HG03575 (cell line): ENCODE measurements at regions not wholly inside any gene's neighbourhood (a gene's known extent, or its start where the extent isn't known, plus 50 kb on each side); places are given as distances from the start of the nearest gene placed in this dataset.
"Not testable (repeated sequence)": the region's sequence is repeated elsewhere in the genome, so short reads cannot be mapped to it uniquely, and the experiment has no call there.

Experiments used
- ATAC-seq: cut with Tn5 transposase; IDR thresholded peaks from one replicate; pipeline ENCODE4 v1.9.1; 2021; ENCODE audit not compliant: unreplicated experiment, insufficient number of reproducible peaks, low FRiP score; ENCODE audit errors: extremely low read depth

DNA sequence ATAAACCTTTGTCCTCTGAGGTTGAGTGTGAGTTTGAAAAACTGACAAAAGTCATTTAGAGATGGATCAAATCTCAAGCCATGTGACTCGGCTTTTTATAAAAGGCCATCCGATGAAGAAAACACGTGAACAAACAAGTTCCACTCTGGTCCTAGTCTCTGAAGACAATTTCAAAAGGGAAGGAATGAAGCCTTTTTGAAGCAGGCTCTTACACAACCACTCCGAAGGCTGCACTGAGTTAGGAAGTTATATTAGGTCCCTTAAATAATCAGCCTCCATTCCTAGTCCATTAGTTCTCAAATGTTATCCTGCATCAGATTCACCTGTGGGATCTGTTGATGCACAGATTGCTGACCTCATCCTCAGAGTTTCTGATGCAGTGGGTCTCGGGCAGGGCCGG lies 166.6 kb upstream of the HMHB1 start:
- ATAC-seq: no peak

GRCh38 chr5:143644727-143645126 lies 167.2 kb upstream of the HMHB1 start:
- ATAC-seq: no peak

GRCh38 chr5:143642791-143643190 lies 169.2 kb upstream of the HMHB1 start:
- no peak for ATAC-seq

DNA sequence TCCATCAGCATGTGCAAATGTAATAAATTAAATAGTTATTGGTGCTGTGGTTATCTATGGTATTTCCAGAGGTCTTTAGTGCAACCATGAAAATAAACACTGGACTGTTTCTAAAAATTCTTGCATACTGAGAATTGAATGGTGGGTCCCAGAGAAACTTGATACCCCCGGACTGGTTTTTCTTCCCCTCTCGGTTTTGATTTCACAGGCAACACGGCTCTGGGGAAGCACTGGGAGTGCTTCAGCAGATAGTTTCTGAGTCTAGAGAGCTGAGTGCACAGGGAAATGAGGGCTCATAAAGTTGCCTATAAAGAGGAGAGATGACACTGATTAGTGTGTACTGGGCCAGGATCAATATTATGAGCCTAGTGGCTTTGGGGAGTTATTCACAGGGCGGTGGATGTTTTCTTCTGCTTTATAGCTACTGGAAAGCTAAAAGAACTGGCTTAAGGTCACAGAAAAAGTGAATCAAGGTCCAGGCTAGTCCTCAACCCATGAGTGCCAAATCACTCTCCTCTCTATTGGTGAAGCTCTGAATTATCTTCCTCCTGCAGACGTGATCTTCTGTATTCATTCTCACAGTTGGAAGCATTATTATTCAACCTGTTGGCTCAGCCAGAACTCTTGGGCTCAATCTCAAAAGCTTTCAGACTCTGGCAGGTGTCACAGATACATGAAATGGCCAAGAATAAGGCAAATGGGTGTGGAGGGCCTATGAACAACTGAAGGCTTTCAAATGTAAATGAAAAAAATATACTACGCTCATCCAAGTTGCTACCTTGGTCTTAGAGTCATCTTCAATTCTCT lies 170.2 kb upstream of the HMHB1 start:
- no peak for ATAC-seq

- ATAC-seq: no peak
Observed at GRCh38 chr5:143638654-143639053, 173.3 kb upstream of the HMHB1 start.

GRCh38 chr5:143636931-143637528 lies 174.9 kb upstream of the HMHB1 start:
- ATAC-seq: no peak

DNA sequence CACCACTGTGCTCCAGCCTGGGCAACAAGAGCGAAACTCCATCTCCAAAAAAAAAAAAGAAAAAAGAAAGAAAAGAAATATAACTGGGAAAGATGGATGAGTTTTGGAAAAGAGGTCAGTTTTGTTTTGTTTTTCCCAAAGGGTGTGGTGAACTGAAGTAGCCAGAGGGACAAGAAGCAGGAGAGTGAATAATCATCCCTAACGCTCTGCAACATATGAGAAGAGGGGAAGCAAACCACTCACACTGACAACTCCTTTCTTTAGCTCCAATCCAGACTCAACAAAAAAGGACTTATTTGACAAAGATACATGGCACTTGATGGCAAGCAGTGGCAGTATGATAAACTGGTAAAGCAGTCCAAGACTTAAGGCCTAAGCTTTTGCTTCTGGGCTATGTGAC lies 176.1 kb upstream of the HMHB1 start:
- ATAC-seq: no peak

- no peak for ATAC-seq
Observed at GRCh38 chr5:143635146-143635752, 176.7 kb upstream of the HMHB1 start.

DNA sequence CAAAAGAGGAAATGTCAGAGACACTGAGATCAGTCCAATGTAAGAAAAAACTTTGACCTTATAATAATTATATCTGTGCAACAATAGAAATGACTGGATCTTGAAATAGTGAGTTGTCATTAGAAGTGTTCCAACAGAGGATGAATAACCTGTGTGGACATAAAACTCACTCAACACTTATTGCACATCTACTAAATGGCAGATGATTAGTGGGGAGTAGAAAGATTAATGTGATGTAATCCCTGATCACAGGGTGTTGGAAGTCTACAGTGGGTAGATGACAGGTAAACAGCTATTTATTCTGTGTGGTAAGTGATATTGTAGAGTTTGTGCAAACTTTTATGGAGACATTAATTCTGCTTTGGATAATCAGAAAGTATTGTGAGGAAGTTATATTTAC lies 177.3 kb upstream of the HMHB1 start:
- ATAC-seq: no peak

GRCh38 chr5:143629871-143630659 lies 181.9 kb upstream of the HMHB1 start:
- ATAC-seq: no peak

DNA sequence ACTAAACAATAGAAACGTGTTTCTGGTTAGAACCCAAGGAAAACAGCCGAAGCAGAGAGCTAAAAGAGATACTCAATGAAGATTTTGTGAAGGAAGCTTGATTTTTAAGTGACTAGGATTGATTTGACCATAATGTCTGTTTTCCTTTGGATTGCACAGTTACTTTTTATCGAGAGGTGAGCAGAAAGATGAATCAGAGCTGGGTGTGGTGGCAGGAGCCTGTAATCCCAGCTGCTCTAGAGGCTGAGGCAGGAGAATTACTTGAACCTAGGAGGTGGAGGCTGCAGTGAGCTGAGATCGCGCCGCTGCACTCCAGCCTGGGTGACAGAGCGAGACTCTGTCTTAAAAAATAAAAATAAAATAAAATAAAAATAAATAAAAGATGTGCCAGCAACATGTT lies 186.9 kb upstream of the HMHB1 start:
- not testable (repeated sequence) for ATAC-seq

DNA sequence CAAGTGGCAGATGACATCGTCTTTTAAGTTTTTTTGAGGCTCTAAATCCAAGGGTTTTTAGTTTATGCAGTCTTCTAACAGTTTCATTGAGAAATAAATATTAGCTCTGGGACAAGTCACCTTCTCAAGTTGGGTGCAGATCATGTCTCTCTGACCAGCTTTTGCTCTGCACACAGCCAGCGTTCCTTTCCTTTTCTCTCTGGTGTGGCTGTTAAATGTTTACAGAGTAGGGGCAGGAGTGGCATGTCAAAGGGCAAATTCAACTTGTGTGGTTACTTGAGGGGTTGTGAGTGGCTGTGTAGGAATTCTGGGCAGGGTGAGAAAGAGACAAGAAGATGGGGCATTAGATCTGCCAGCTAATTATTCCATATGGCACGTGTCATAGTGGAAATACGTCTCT lies 187.5 kb upstream of the HMHB1 start:
- ATAC-seq: no peak

DNA sequence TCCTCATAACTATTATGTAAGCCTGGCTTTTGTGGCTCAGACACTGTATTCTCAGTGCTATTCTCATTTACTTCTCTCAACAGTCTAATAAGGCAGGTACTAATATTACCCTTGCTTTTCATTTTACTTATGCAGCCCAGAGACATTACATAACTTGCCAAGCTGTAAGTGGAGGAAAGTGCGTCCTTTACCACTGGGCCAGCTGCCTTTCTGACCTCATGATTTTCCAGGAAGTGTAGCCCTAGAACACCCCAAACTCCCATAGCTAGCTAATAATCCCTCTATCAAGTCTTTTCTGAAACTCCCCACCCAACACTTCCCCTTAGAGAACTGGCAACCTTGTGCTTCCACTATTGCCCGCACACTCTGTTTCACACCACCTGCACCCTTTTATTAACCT lies 192.9 kb upstream of the HMHB1 start:
- ATAC-seq: no peak

GRCh38 chr5:143618141-143618540 lies 193.8 kb upstream of the HMHB1 start:
- ATAC-seq: no peak

- ATAC-seq: no peak
Observed at GRCh38 chr5:143614831-143615230, 197.1 kb upstream of the HMHB1 start.

DNA sequence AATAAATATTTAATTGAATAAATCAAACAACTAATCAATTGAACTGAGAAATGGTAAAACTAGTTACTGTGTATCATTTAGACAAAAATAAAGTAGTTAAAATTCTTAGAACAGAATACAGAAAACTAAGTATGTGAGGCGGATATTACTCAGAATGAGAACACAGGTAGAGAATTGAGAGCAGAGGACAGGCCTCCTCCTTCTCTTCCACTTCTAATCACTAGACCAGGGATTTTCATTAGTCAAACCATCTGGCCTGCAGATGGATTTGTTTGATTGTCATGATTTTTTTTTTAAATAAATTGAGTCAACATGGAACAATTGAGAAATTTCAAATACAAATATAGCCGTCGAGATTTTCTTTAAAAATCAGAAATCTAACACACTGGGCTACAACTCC lies 198.6 kb upstream of the HMHB1 start:
- ATAC-seq: no peak

- ATAC-seq: no peak
Observed at GRCh38 chr5:143610946-143611345, 201.0 kb upstream of the HMHB1 start.

GRCh38 chr5:143606043-143606752 lies 202.7 kb upstream of the NR3C1 start:
- no peak for ATAC-seq

DNA sequence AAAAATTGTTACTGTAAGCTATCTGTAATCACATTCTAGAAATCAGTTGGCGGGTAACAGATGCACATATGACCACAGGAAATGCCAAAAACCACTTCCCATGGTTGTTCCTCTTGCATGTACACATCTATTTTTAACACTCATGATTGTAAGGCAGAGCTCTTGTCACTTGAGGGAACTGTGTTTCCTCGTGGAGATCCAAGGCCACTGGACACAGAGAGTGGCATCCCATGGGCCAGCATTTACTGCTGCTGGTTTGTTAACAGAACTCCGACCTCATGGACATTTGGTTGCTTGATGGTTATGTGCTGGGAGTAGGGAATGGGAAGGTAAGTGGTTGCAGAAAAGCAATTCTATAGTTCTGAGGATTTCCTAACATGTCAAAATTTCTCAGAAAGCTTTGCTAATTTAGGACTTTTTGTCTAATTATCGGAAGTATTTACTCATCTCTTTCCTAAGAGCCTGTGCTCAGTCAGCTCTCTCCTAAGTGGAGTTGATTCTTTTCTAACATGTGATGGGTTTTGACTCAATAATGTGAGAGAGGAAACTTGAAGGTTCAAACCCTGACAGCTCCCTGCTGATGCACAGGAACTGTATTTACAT lies 202.0 kb upstream of the NR3C1 start:
- no peak for ATAC-seq
